Right atrium auricular region (tissue), 2 donors: ENCODE measurements at regions not wholly inside any gene's neighbourhood (a gene's known extent, or its start where the extent isn't known, plus 50 kb on each side); places are given as distances from the start of the nearest gene placed in this dataset.
"Not testable (repeated sequence)": the region's sequence is repeated elsewhere in the genome, so short reads cannot be mapped to it uniquely, and the experiment has no call there.

Experiments used
- DNase-seq: peaks from one replicate; pipeline ENCODE4 v3.0.0-alpha.2; 2019; ENCODE audit warnings: low spot score
- H3K27ac ChIP-seq, 2 donors: fragments of 200-600 bp; sonication (generic); 1 replicate in 1 of 2; 2 replicates in 1 of 2; pipeline ENCODE4 v1.5.1; 2016 to 2019
- H3K27me3 ChIP-seq, 2 donors: fragments of 200-600 bp; sonication (generic); one replicate each; pipeline versions ENCODE4 v1.5.1 to v1.6.0; 2017 to 2019
- H3K36me3 ChIP-seq: fragments of 200-600 bp; sonication (generic); one replicate; pipeline ENCODE4 v1.5.1; 2016
- H3K4me1 ChIP-seq, 2 donors: fragments of 200-600 bp; sonication (generic); one replicate each; pipeline versions ENCODE4 v1.5.1 to v1.6.0; 2017 to 2019
- H3K4me3 ChIP-seq, 2 donors: fragments of 200-600 bp; sonication (generic); 1 replicate in 1 of 2; 2 replicates in 1 of 2; pipeline ENCODE4 v1.5.1; 2017 to 2019; ENCODE audit warnings: mild to moderate bottlenecking in 1 of 2, moderate library complexity in 1 of 2
- H3K9me3 ChIP-seq, 2 donors: fragments of 200-600 bp; sonication (generic); one replicate each; pipeline ENCODE4 v1.5.1; 2019
- CTCF ChIP-seq, 2 donors: fragments of 200-600 bp; sonication (generic); IDR thresholded peaks; one replicate each; pipeline ENCODE4 v1.5.1; 2019; ENCODE audit warnings: antibody characterized with exemption in 2 of 2

- Histone ChIP-seq H3K4me1 (no peaks in the 10 kb centered on the region), H3K27ac (no peak overlapping the region), H3K36me3 (no peaks in the 10 kb centered on the region), H3K9me3 (no peaks in the 10 kb centered on the region), H3K27me3 (no peaks in the 10 kb centered on the region), H3K4me3 (no peak overlapping the region)
- no peak for DNase-seq
- no peak for TF ChIP-seq CTCF (IDR thresholded peaks at IDR 0.05)
These were observed 159.3 kb upstream of the LCORL start for GRCh38 chr4:18180892-18181291.

GRCh38 chr4:18180122-18180521 is 158.6 kb upstream of the LCORL start:
- no peak for TF ChIP-seq CTCF (IDR thresholded peaks at IDR 0.05)
- Histone ChIP-seq H3K4me1 (no peaks in the 10 kb centered on the region), H3K9me3 (no peaks in the 10 kb centered on the region), H3K27me3 (no peaks in the 10 kb centered on the region), H3K36me3 (no peaks in the 10 kb centered on the region), H3K4me3 (no peak overlapping the region), H3K27ac (no peak overlapping the region)
- no peak for DNase-seq

- Histone ChIP-seq H3K27me3 (no peaks in the 10 kb centered on the region), H3K9me3 (no peaks in the 10 kb centered on the region), H3K4me3 (no peak overlapping the region), H3K4me1 (no peaks in the 10 kb centered on the region), H3K27ac (no peak overlapping the region), H3K36me3 (no peaks in the 10 kb centered on the region)
- no peak for DNase-seq
- TF ChIP-seq CTCF (IDR thresholded peaks at IDR 0.05), result no peak
These were observed 150.3 kb upstream of the LCORL start for GRCh38 chr4:18171896-18172295.

- TF ChIP-seq CTCF (IDR thresholded peaks at IDR 0.05), result no peak
- no peak for DNase-seq
- Histone ChIP-seq H3K4me1 (no peaks in the 10 kb centered on the region), H3K27me3 (no peaks in the 10 kb centered on the region), H3K36me3 (no peaks in the 10 kb centered on the region), H3K9me3 (no peaks in the 10 kb centered on the region), H3K4me3 (no peak overlapping the region), H3K27ac (no peak overlapping the region)
These were observed 146.3 kb upstream of the LCORL start for GRCh38 chr4:18167831-18168230.

GRCh38 chr4:18166925-18167324 is 145.4 kb upstream of the LCORL start:
- H3K27me3 ChIP-seq, result no peaks in the 10 kb centered on the region
- H3K9me3 ChIP-seq, result no peaks in the 10 kb centered on the region
- no peaks in the 10 kb centered on the region for H3K36me3 ChIP-seq
- H3K27ac ChIP-seq, result no peak overlapping the region
- no peaks in the 10 kb centered on the region for H3K4me1 ChIP-seq
- no peak for DNase-seq
- TF ChIP-seq CTCF (IDR thresholded peaks at IDR 0.05), result no peak
- H3K4me3 ChIP-seq, result no peak overlapping the region

GRCh38 chr4:18162453-18162852 is 140.9 kb upstream of the LCORL start:
- H3K27ac ChIP-seq, result no peak overlapping the region
- no peaks in the 10 kb centered on the region for H3K27me3 ChIP-seq
- H3K36me3 ChIP-seq, result no peaks in the 10 kb centered on the region
- no peak for TF ChIP-seq CTCF (IDR thresholded peaks at IDR 0.05)
- no peaks in the 10 kb centered on the region for H3K4me1 ChIP-seq
- no peak overlapping the region for H3K4me3 ChIP-seq
- DNase-seq, result no peak
- no peaks in the 10 kb centered on the region for H3K9me3 ChIP-seq

GRCh38 chr4:18159117-18159912 is 137.8 kb upstream of the LCORL start:
- not testable (repeated sequence) for H3K4me3 ChIP-seq, H3K4me1 ChIP-seq, H3K27me3 ChIP-seq, DNase-seq, H3K36me3 ChIP-seq, H3K27ac ChIP-seq, H3K9me3 ChIP-seq
